Smooth muscle cell (in vitro differentiated cells): ENCODE measurements at regions not wholly inside any gene's neighbourhood (a gene's known extent, or its start where the extent isn't known, plus 50 kb on each side); places are given as distances from the start of the nearest gene placed in this dataset.

Source experiments
- DNase-seq: peaks from one replicate; lab custom pipeline; 2025; ENCODE audit not compliant: unreplicated experiment; lab: John Stamatoyannopoulos, UW
- H2AFZ ChIP-seq: fragments of 200-600 bp; sonication (generic); 2 replicates; pipeline ENCODE4 v1.6.0; 2016; ENCODE audit warnings: antibody characterized with exemption, low read depth, mild to moderate bottlenecking
- H3F3A ChIP-seq: fragments of 200-600 bp; sonication (generic); 2 replicates; pipeline ENCODE4 v1.6.0; 2017; ENCODE audit warnings: antibody characterized with exemption, low read depth
- H3K27ac ChIP-seq: fragments of 200-600 bp; sonication (generic); 2 replicates; pipeline ENCODE4 v1.5.1; 2016; ENCODE audit warnings: low read depth, mild to moderate bottlenecking
- H3K27me3 ChIP-seq: fragments of 200-600 bp; sonication (generic); 2 replicates; pipeline ENCODE4 v1.6.1; 2016; ENCODE audit warnings: low read depth, mild to moderate bottlenecking
- H3K36me3 ChIP-seq: fragments of 200-600 bp; sonication (generic); 2 replicates; pipeline ENCODE4 v1.5.1; 2016; ENCODE audit warnings: low read depth
- H3K4me1 ChIP-seq: fragments of 200-600 bp; sonication (generic); 2 replicates; pipeline ENCODE4 v1.5.1; 2016; ENCODE audit warnings: low read depth
- H3K4me2 ChIP-seq: fragments of 200-600 bp; sonication (generic); 2 replicates; pipeline ENCODE4 v1.6.0; 2016; ENCODE audit warnings: mild to moderate bottlenecking
- H3K4me3 ChIP-seq: fragments of 200-600 bp; sonication (generic); 2 replicates; pipeline ENCODE4 v1.5.1; 2016; ENCODE audit warnings: mild to moderate bottlenecking
- H3K79me2 ChIP-seq: fragments of 200-600 bp; sonication (generic); 2 replicates; pipeline ENCODE4 v1.6.0; 2016; ENCODE audit warnings: low read depth, mild to moderate bottlenecking
- H3K9ac ChIP-seq: fragments of 200-600 bp; sonication (generic); 2 replicates; pipeline ENCODE4 v1.6.0; 2016; ENCODE audit warnings: low read depth
- H3K9me3 ChIP-seq: fragments of 200-600 bp; sonication (generic); replicated peaks from 2 replicates; pipeline ENCODE4 v1.5.1; 2016; ENCODE audit warnings: low read depth
- H4K20me1 ChIP-seq: fragments of 200-600 bp; sonication (generic); 2 replicates; pipeline ENCODE4 v1.6.0; 2016; ENCODE audit warnings: low read depth
- CTCF ChIP-seq: fragments of 200-600 bp; sonication (generic); IDR thresholded peaks from 2 replicates; pipeline ENCODE4 v1.5.1; 2017; ENCODE audit warnings: borderline replicate concordance, mild to moderate bottlenecking, antibody characterized with exemption; ENCODE audit not compliant: insufficient read depth, poor library complexity, severe bottlenecking
- WGBS: methylation state at CpG from one replicate; pipeline ENCODE4 v1.1.7; 2016; ENCODE audit warnings: low lambda C conversion rate; 5-methylcytosine and 5-hydroxymethylcytosine counted together

- H3K4me2 ChIP-seq: no peak overlapping the region
- DNase-seq: no peak
- no peaks in the 10 kb centered on the region for H4K20me1 ChIP-seq
- H3K79me2 ChIP-seq: no peaks in the 10 kb centered on the region
- H3K27ac ChIP-seq: no peak overlapping the region
- WGBS: 34% methylated on average over 2 of the region's 2 CpGs
- no peaks in the 10 kb centered on the region for H3K36me3 ChIP-seq
- H3F3A ChIP-seq: no peaks in the 10 kb centered on the region
- H3K9me3 ChIP-seq: no peaks in the 10 kb centered on the region
- peaks cover 5% of the 10 kb centered on the region for H3K4me1 ChIP-seq
- no peak overlapping the region for H3K9ac ChIP-seq
- no peaks in the 10 kb centered on the region for H3K27me3 ChIP-seq
- TF ChIP-seq CTCF: no peak
- no peak overlapping the region for H2AFZ ChIP-seq
- no peak overlapping the region for H3K4me3 ChIP-seq
Observed at GRCh38 chrX:110588164-110588563, 207.5 kb downstream of the CHRDL1 start.

GRCh38 chrX:110588853-110589252, 206.8 kb downstream of the CHRDL1 start:
- H4K20me1 ChIP-seq: no peaks in the 10 kb centered on the region
- H3K9me3 ChIP-seq: no peaks in the 10 kb centered on the region
- H3K36me3 ChIP-seq: no peaks in the 10 kb centered on the region
- DNase-seq: no peak
- WGBS: 89% methylated on average over 2 of the region's 2 CpGs
- H3K4me1 ChIP-seq: peaks cover 5% of the 10 kb centered on the region
- H3K27me3 ChIP-seq: no peaks in the 10 kb centered on the region
- H3K27ac ChIP-seq: no peak overlapping the region
- no peak for TF ChIP-seq CTCF
- H3K4me2 ChIP-seq: no peak overlapping the region
- no peaks in the 10 kb centered on the region for H3K79me2 ChIP-seq
- no peak overlapping the region for H3K9ac ChIP-seq
- H2AFZ ChIP-seq: no peak overlapping the region
- H3K4me3 ChIP-seq: no peak overlapping the region
- no peaks in the 10 kb centered on the region for H3F3A ChIP-seq

GRCh38 chrX:110600745-110601310, 194.8 kb downstream of the CHRDL1 start:
- H2AFZ ChIP-seq: no peak overlapping the region
- no peaks in the 10 kb centered on the region for H3K79me2 ChIP-seq
- no peak for TF ChIP-seq CTCF
- no peak overlapping the region for H3K9ac ChIP-seq
- WGBS: 63% methylated on average over 8 of the region's 8 CpGs
- no peak for DNase-seq
- no peaks in the 10 kb centered on the region for H3F3A ChIP-seq
- no peaks in the 10 kb centered on the region for H3K9me3 ChIP-seq
- no peaks in the 10 kb centered on the region for H3K36me3 ChIP-seq
- no peaks in the 10 kb centered on the region for H3K4me1 ChIP-seq
- H3K27ac ChIP-seq: no peak overlapping the region
- no peaks in the 10 kb centered on the region for H3K27me3 ChIP-seq
- H3K4me3 ChIP-seq: no peak overlapping the region
- no peaks in the 10 kb centered on the region for H4K20me1 ChIP-seq
- no peak overlapping the region for H3K4me2 ChIP-seq

- H3K27me3 ChIP-seq: no peaks in the 10 kb centered on the region
- H4K20me1 ChIP-seq: no peaks in the 10 kb centered on the region
- no peaks in the 10 kb centered on the region for H3K9me3 ChIP-seq
- no peaks in the 10 kb centered on the region for H3F3A ChIP-seq
- H3K36me3 ChIP-seq: no peaks in the 10 kb centered on the region
- H3K79me2 ChIP-seq: no peaks in the 10 kb centered on the region
- H3K4me1 ChIP-seq: no peaks in the 10 kb centered on the region
- H3K4me2 ChIP-seq: no peak overlapping the region
- no peak overlapping the region for H3K4me3 ChIP-seq
- DNase-seq: no peak
- H3K9ac ChIP-seq: no peak overlapping the region
- H3K27ac ChIP-seq: no peak overlapping the region
- H2AFZ ChIP-seq: no peak overlapping the region
- no peak for TF ChIP-seq CTCF
Observed at GRCh38 chrX:110614596-110614995, 181.0 kb downstream of the CHRDL1 start.
